BJ (cell line): ENCODE measurements at regions not wholly inside any gene's neighbourhood (a gene's known extent, or its start where the extent isn't known, plus 50 kb on each side); places are given as distances from the start of the nearest gene placed in this dataset.

ENCODE experiments used
- CTCF ChIA-PET: fragments of 350-600 bp; formaldehyde crosslinking; extraction: SDS; loops from one replicate; lab custom pipeline; 2021; ENCODE audit warnings: antibody characterized with exemption, inconsistent platforms; lab: Yijun Ruan, JAX
- POLR2A ChIA-PET: fragments of 300-600 bp; sonication (Branson Sonifier 250); formaldehyde crosslinking; extraction: SDS; loops from one replicate; lab custom pipeline; 2021; ENCODE audit warnings: antibody characterized with exemption; lab: Charles Lee
- DNase-seq: peaks from one replicate; pipeline ENCODE4 v3.0.0-alpha.2; 2011; ENCODE audit warnings: low read depth
- H3K27me3 ChIP-seq: 2 replicates; pipeline ENCODE4 v1.6.0; 2011; ENCODE audit warnings: low read length; ENCODE audit not compliant: control insufficient read depth, insufficient read depth
- H3K36me3 ChIP-seq: 2 replicates; pipeline ENCODE4 v1.5.1; 2011; ENCODE audit warnings: low read length; ENCODE audit not compliant: control insufficient read depth, insufficient read depth
- H3K4me3 ChIP-seq: 2 replicates; pipeline ENCODE4 v1.5.1; 2011; ENCODE audit warnings: low read depth, mild to moderate bottlenecking, control low read depth, low read length
- CTCF ChIP-seq: IDR thresholded peaks from 2 replicates; pipeline ENCODE4 v1.5.1; 2011; ENCODE audit warnings: low read depth, mild to moderate bottlenecking, control low read depth, inconsistent platforms, low read length, moderate library complexity; ENCODE audit not compliant: insufficient read depth

- DNase-seq: no peak
- Histone ChIP-seq H3K36me3 (no peaks in the 10 kb centered on the region), H3K4me3 (no peak overlapping the region), H3K27me3 (no peaks in the 10 kb centered on the region)
- POLR2A ChIA-PET: no interaction called here
- no peak for TF ChIP-seq CTCF
- CTCF ChIA-PET: no interaction called here
Measured at GRCh38 chr3:81255463-81255862, 506.0 kb downstream of the GBE1 start.

- Histone ChIP-seq H3K36me3 (no peaks in the 10 kb centered on the region), H3K27me3 (no peaks in the 10 kb centered on the region), H3K4me3 (no peak overlapping the region)
- ChIA-PET CTCF (no interaction called here), POLR2A (no interaction called here)
- TF ChIP-seq CTCF: no peak
- no peak for DNase-seq
Measured at GRCh38 chr3:81251096-81251495, 510.3 kb downstream of the GBE1 start.

- POLR2A ChIA-PET: no interaction called here
- CTCF ChIA-PET: no interaction called here
- no peak for TF ChIP-seq CTCF
Measured at GRCh38 chr3:81249540-81250029, 511.9 kb downstream of the GBE1 start.

GRCh38 chr3:81245501-81245900 is 515.9 kb downstream of the GBE1 start:
- CTCF ChIA-PET: no interaction called here
- no peak for DNase-seq
- Histone ChIP-seq H3K4me3 (no peak overlapping the region), H3K36me3 (no peaks in the 10 kb centered on the region), H3K27me3 (no peaks in the 10 kb centered on the region)
- POLR2A ChIA-PET: no interaction called here
- no peak for TF ChIP-seq CTCF

More at GRCh38 chr3:81249540-81250029, 511.9 kb downstream of the GBE1 start:
- H3K4me3 ChIP-seq: no peak overlapping the region
- no peak for DNase-seq
- no peaks in the 10 kb centered on the region for H3K36me3 ChIP-seq
- no peaks in the 10 kb centered on the region for H3K27me3 ChIP-seq

- Histone ChIP-seq H3K36me3 (no peaks in the 10 kb centered on the region), H3K4me3 (no peak overlapping the region), H3K27me3 (no peaks in the 10 kb centered on the region)
- DNase-seq: no peak
- ChIA-PET POLR2A (no interaction called here), CTCF (interaction anchor here (1.1 kb wide), 1 partner anchor 15 kb away, joined by 3 read pairs; no protein-coding TSS in a partner anchor)
- TF ChIP-seq CTCF: no peak
Measured at GRCh38 chr3:81245043-81245442, 516.4 kb downstream of the GBE1 start.
